ENCODE measurements at regions not wholly inside any gene's neighbourhood (a gene's known extent, or its start where the extent isn't known, plus 50 kb on each side); places are given as distances from the start of the nearest gene placed in this dataset.
A peak's percentile ranks its signal among the peaks of the same experiment; 100 is the strongest.

- TF ChIP-seq, protein P1, sequence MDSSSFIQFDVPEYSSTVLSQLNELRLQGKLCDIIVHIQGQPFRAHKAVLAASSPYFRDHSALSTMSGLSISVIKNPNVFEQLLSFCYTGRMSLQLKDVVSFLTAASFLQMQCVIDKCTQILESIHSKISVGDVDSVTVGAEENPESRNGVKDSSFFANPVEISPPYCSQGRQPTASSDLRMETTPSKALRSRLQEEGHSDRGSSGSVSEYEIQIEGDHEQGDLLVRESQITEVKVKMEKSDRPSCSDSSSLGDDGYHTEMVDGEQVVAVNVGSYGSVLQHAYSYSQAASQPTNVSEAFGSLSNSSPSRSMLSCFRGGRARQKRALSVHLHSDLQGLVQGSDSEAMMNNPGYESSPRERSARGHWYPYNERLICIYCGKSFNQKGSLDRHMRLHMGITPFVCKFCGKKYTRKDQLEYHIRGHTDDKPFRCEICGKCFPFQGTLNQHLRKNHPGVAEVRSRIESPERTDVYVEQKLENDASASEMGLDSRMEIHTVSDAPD (CRISPR knock-in tag; IDR thresholded peaks at IDR 0.05) = no peak
- TF ChIP-seq KLF6 (CRISPR knock-in tag; IDR thresholded peaks at IDR 0.05; ENCODE audit: borderline replicate concordance) (no peak), BCOR (IDR thresholded peaks at IDR 0.05) (peak; percentile 61; the same call in 1 of the 2 replicates), ZNF347 (CRISPR knock-in tag; IDR thresholded peaks at IDR 0.05; ENCODE audit: low read depth) (no peak), GTF2B (IDR thresholded peaks at IDR 0.05; ENCODE audit: extremely low read depth, insufficient read length) (no peak), MCM7 (IDR thresholded peaks at IDR 0.05) (peak in 1 of 2 experiments; percentile 77; a peak in 1 of 4 replicates), MED1 (CRISPR knock-in tag; IDR thresholded peaks at IDR 0.05; ENCODE audit: borderline replicate concordance) (no peak), NCOA4 (IDR thresholded peaks at IDR 0.05; ENCODE audit: partially characterized antibody) (no peak)
These were observed 71.9 kb upstream of the GOLGA8B start (continued) for GRCh38 chr15:34655326-34655725.

DNA sequence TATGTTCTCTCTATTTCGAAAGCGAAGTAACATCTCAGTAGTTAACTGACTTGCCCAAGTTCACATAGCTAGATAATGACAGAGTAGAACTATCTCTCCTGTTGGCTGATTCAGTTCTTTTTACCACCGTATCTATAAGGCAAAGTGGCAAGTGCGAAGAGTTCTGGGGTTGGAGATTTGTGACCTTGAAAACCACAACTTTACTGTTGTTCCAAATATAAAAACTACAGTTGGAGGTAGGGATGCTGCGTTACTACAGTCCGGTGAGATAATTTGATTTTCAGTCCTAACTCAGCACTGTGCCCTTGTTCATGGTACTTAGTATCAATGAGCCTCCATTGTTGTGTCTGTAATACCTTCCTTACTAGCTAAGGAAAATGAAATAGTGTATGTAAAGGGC is 71.2 kb upstream of the GOLGA8B start:
- H2AFZ ChIP-seq (ENCODE audit: low read depth, low read length) = peak overlapping the region; percentile 20
- no TSS peak for BruUV-seq (replicated peaks)
- in situ Hi-C loops (cut with MboI) (no loop called here), intact Hi-C loops (cut with micrococcal nuclease) (loop anchor here (2.0 kb wide), 1 partner anchor 32 kb away; no protein-coding TSS in a partner anchor)
- peak in 2 of 4 experiments; percentile 48 to 86 for DNase-seq (ENCODE audit: extremely low read depth in 1 of 4, low spot score in 3 of 4)
- H3K27me3 ChIP-seq (ENCODE audit: control insufficient read depth in 2 of 2, insufficient read depth in 2 of 2, low read length in 2 of 2) = no peaks in the 10 kb centered on the region
- H3K27ac ChIP-seq (ENCODE audit: extremely low read depth, low read depth, low read length) = peak overlapping the region; percentile 70
- H3K9me1 ChIP-seq (ENCODE audit: control insufficient read depth, insufficient read depth, low read length) = no peaks in the 10 kb centered on the region
- FAIRE-seq = peak; percentile 84
- ChIA-PET CTCF (ENCODE audit: low intra/inter-chr PET ratio) (no interaction called here), POLR2A (interaction anchor here (1.0 to 2.8 kb wide), 3 partner anchors 7 to 11 kb away, joined by 4 to 17 read pairs (median 10); no protein-coding TSS in a partner anchor)
- H3K4me2 ChIP-seq (ENCODE audit: insufficient read depth, low read length) = peak overlapping the region; percentile 57
- ATAC-seq = peak; percentile 35
- H3K4me3 ChIP-seq = no peak overlapping the region
- H3K79me2 ChIP-seq (ENCODE audit: control insufficient read depth, insufficient read depth, low read length) = peaks cover 39% of the 10 kb centered on the region
- H3K9me3 ChIP-seq (replicated peaks; ENCODE audit: control insufficient read depth, insufficient read depth, low read depth, low read length) = no peaks in the 10 kb centered on the region
- WGBS (ENCODE audit: insufficient coverage, low coverage, missing lambda C conversion rate) = 0% methylated on average over 6 of the region's 6 CpGs
- H3K4me1 ChIP-seq (replicated peaks in 1 of 2; ENCODE audit: control insufficient read depth in 2 of 2, insufficient read depth in 2 of 2, low read length in 2 of 2) = peaks cover 15 to 69% of the 10 kb centered on the region in 2 experiments
- H4K20me1 ChIP-seq (replicated peaks; ENCODE audit: control insufficient read depth, insufficient read depth, low read length) = no peaks in the 10 kb centered on the region
- H3K9ac ChIP-seq (ENCODE audit: insufficient read depth in 1 of 2, low read depth in 2 of 2, low read length in 2 of 2) = peak overlapping the region in 1 of 2 experiments; percentile 34; a peak in 2 of 4 replicates
- H3K36me3 ChIP-seq (ENCODE audit: control insufficient read depth, insufficient read depth, low read length) = peaks cover 5% of the 10 kb centered on the region; the same call in 2 of the 3 replicates
- TF ChIP-seq MYC (IDR thresholded peaks at IDR 0.05; ENCODE audit: low read depth, low read length) = no peak
- TF ChIP-seq MYC (CRISPR knock-in tag; IDR thresholded peaks at IDR 0.05; ENCODE audit: borderline replicate concordance, low read depth) = no peak
- TF ChIP-seq, protein P2, sequence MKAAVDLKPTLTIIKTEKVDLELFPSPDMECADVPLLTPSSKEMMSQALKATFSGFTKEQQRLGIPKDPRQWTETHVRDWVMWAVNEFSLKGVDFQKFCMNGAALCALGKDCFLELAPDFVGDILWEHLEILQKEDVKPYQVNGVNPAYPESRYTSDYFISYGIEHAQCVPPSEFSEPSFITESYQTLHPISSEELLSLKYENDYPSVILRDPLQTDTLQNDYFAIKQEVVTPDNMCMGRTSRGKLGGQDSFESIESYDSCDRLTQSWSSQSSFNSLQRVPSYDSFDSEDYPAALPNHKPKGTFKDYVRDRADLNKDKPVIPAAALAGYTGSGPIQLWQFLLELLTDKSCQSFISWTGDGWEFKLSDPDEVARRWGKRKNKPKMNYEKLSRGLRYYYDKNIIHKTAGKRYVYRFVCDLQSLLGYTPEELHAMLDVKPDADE (conservative IDR thresholded peaks at IDR 0.05; ENCODE audit: control insufficient read depth, low read depth, low read length) = no peak
- TF ChIP-seq, protein P3, sequence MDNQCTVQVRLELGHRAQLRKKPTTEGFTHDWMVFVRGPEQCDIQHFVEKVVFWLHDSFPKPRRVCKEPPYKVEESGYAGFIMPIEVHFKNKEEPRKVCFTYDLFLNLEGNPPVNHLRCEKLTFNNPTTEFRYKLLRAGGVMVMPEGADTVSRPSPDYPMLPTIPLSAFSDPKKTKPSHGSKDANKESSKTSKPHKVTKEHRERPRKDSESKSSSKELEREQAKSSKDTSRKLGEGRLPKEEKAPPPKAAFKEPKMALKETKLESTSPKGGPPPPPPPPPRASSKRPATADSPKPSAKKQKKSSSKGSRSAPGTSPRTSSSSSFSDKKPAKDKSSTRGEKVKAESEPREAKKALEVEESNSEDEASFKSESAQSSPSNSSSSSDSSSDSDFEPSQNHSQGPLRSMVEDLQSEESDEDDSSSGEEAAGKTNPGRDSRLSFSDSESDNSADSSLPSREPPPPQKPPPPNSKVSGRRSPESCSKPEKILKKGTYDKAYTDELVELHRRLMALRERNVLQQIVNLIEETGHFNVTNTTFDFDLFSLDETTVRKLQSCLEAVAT (IDR thresholded peaks at IDR 0.05) = peak in 1 of 2 experiments; percentile 30; a peak in 1 of 4 replicates
